K562 (cell line): ENCODE measurements at regions not wholly inside any gene's neighbourhood (a gene's known extent, or its start where the extent isn't known, plus 50 kb on each side); places are given as distances from the start of the nearest gene placed in this dataset.

ENCODE experiments used
- ATAC-seq: fragments of 200-7000 bp; cut with Tn5 transposase; 3 replicates; pipeline ENCODE4 v1.9.1; 2020; ENCODE audit warnings: moderate library complexity
- BruUV-seq: library from RNA; stranded (reverse); fragments of 400-500 nt; replicated peaks from 2 replicates; lab custom pipeline; 2021; lab: Mats Ljungman, UMichigan
- CTCF ChIA-PET: fragments of 300-600 bp; formaldehyde crosslinking; extraction: SDS; loops from one replicate; lab custom pipeline; 2021; ENCODE audit warnings: low intra/inter-chr PET ratio; lab: Yijun Ruan, JAX
- POLR2A ChIA-PET: fragments of 300-600, 350-650 bp; sonication (Branson Sonifier 250); formaldehyde crosslinking; extraction: SDS; loops from one replicate; lab custom pipeline; 2021; ENCODE audit warnings: antibody characterized with exemption, inconsistent platforms; lab: Yijun Ruan, JAX
- DNase-seq, 4 experiments: peaks; one replicate each; pipeline versions ENCODE4 v3.0.0 to v3.0.0-alpha.2; 2011 to 2018; ENCODE audit warnings: low spot score in 3 of 4, mixed read lengths in 3 of 4; ENCODE audit errors: extremely low read depth in 1 of 4
- FAIRE-seq: peaks from 2 replicates; lab custom pipeline; 2011; peaks lifted over from hg19 to GRCh38; lab: Jason Lieb, UNC
- H2AFZ ChIP-seq: 2 replicates; pipeline ENCODE4 v1.6.0; 2011; ENCODE audit warnings: low read depth, low read length, control low read depth, inconsistent platforms
- H3K27ac ChIP-seq: fragments of 200-600 bp; 3 replicates; pipeline ENCODE4 v1.8.0; 2011; ENCODE audit warnings: low read depth, mild to moderate bottlenecking, control low read depth, inconsistent platforms, low read length, moderate library complexity, mixed read lengths; ENCODE audit errors: extremely low read depth
- H3K27me3 ChIP-seq, 2 experiments: fragments of 300-600 bp in 1 of 2; 2 replicates in 1 of 2; 3 replicates in 1 of 2; pipeline versions ENCODE4 v1.6.0 to v1.8.0; 2011; ENCODE audit warnings: inconsistent platforms in 2 of 2, low read length in 2 of 2, mild to moderate bottlenecking in 1 of 2, mixed read lengths in 1 of 2, moderate library complexity in 1 of 2; ENCODE audit not compliant: control insufficient read depth in 2 of 2, insufficient read depth in 2 of 2
- H3K36me3 ChIP-seq: fragments of 300-600 bp; 3 replicates; pipeline ENCODE4 v1.8.0; 2011; ENCODE audit warnings: mild to moderate bottlenecking, low read length, inconsistent platforms; ENCODE audit not compliant: control insufficient read depth, insufficient read depth
- H3K4me1 ChIP-seq, 2 experiments: fragments of 200-600 bp in 1 of 2; replicated peaks in 1 of 2; 2 replicates in 1 of 2; 3 replicates in 1 of 2; pipeline versions ENCODE4 v1.5.1 to v1.8.0; 2011; ENCODE audit warnings: inconsistent platforms in 2 of 2, low read length in 2 of 2, mild to moderate bottlenecking in 1 of 2, mixed read lengths in 1 of 2, moderate library complexity in 1 of 2; ENCODE audit not compliant: control insufficient read depth in 2 of 2, insufficient read depth in 2 of 2
- H3K4me2 ChIP-seq: 2 replicates; pipeline ENCODE4 v1.6.1; 2011; ENCODE audit warnings: low read length, control low read depth, inconsistent platforms, mixed read lengths; ENCODE audit not compliant: insufficient read depth
- H3K4me3 ChIP-seq: fragments of 200-600 bp; sonication (generic), shearing (Covaris generic); 2 replicates; pipeline ENCODE4 v1.5.1; 2016; ENCODE audit warnings: control low read depth, inconsistent platforms
- H3K79me2 ChIP-seq: fragments of 200-600 bp; 3 replicates; pipeline ENCODE4 v1.8.0; 2011; ENCODE audit warnings: low read length, inconsistent platforms; ENCODE audit not compliant: control insufficient read depth, insufficient read depth
- H3K9ac ChIP-seq, 2 experiments: 2 replicates each; pipeline versions ENCODE4 v1.6.0 to v1.6.1; 2011; ENCODE audit warnings: low read depth in 2 of 2, low read length in 2 of 2, control low read depth in 1 of 2, inconsistent platforms in 1 of 2, mild to moderate bottlenecking in 1 of 2, mixed read lengths in 1 of 2; ENCODE audit not compliant: insufficient read depth in 1 of 2
- H3K9me1 ChIP-seq: one replicate; pipeline ENCODE4 v1.6.0; 2011; ENCODE audit warnings: inconsistent platforms, mild to moderate bottlenecking, low read length, moderate library complexity; ENCODE audit not compliant: control insufficient read depth, insufficient read depth
- H3K9me3 ChIP-seq: replicated peaks from 2 replicates; pipeline ENCODE4 v1.5.1; 2011; ENCODE audit warnings: low read depth, low read length, inconsistent platforms; ENCODE audit not compliant: control insufficient read depth, insufficient read depth
- H4K20me1 ChIP-seq: replicated peaks from 2 replicates; pipeline ENCODE4 v1.6.1; 2011; ENCODE audit warnings: low read length, inconsistent platforms, mixed read lengths; ENCODE audit not compliant: control insufficient read depth, insufficient read depth
- BDP1 ChIP-seq: IDR thresholded peaks from 3 replicates; pipeline ENCODE4 v1.6.1; 2011; ENCODE audit not compliant: insufficient read length, insufficient read depth
- DPF2 ChIP-seq: fragments of 450-650 bp; IDR thresholded peaks from 2 replicates; pipeline ENCODE4 v1.6.1; 2016
- ETS2 ChIP-seq: IDR thresholded peaks from 2 replicates; pipeline ENCODE4 v1.6.1; 2016; ENCODE audit warnings: borderline replicate concordance, missing genetic modification characterization, mild to moderate bottlenecking, moderate library complexity, missing compliant biosample characterization; ENCODE audit not compliant: poor library complexity, severe bottlenecking
- HDAC6 ChIP-seq: IDR thresholded peaks from 2 replicates; pipeline ENCODE4 v1.6.1; 2012; ENCODE audit warnings: low read depth, mild to moderate bottlenecking, control low read depth, inconsistent platforms, low read length, moderate library complexity
- HEY1 ChIP-seq: fragments of 250-450 bp; sonication (Bioruptor Pico); IDR thresholded peaks from 2 replicates; pipeline ENCODE4 v1.5.0; 2020; ENCODE audit warnings: mild to moderate bottlenecking, moderate library complexity, borderline replicate concordance
- HNRNPL ChIP-seq: fragments of 200-400 bp; formaldehyde crosslinking; IDR thresholded peaks from 2 replicates; pipeline ENCODE4 v1.6.1; 2017; ENCODE audit warnings: low read depth, mild to moderate bottlenecking, low read length
- JUN ChIP-seq, 2 experiments: sonication (generic) in 1 of 2; formaldehyde crosslinking in 1 of 2; IDR thresholded peaks; 2 replicates each; pipeline versions ENCODE4 v1.6.1 to v1.8.0; 2012 to 2022; ENCODE audit warnings: borderline replicate concordance in 2 of 2, mild to moderate bottlenecking in 2 of 2, improper control_type of control experiment in 1 of 2, low read depth in 1 of 2, low read length in 1 of 2, missing genetic modification reagents in 1 of 2
- KAT7 ChIP-seq: sonication (generic); formaldehyde crosslinking; IDR thresholded peaks from 2 replicates; pipeline ENCODE4 v1.8.0; 2022; ENCODE audit warnings: missing genetic modification reagents, mild to moderate bottlenecking, borderline replicate concordance
- MTA3 ChIP-seq: fragments of 450-650 bp; formaldehyde crosslinking; IDR thresholded peaks from 2 replicates; pipeline ENCODE4 v1.6.1; 2017; ENCODE audit warnings: mild to moderate bottlenecking, borderline replicate concordance
- NCOA4 ChIP-seq: fragments of 450-650 bp; IDR thresholded peaks from 2 replicates; pipeline ENCODE4 v1.6.1; 2018; ENCODE audit warnings: mild to moderate bottlenecking; ENCODE audit not compliant: partially characterized antibody
- SMAD2 ChIP-seq: fragments of 150-350 bp; IDR thresholded peaks from 2 replicates; pipeline ENCODE4 v1.6.1; 2014; ENCODE audit warnings: low read depth, mild to moderate bottlenecking, low read length
- TCF3 ChIP-seq: sonication (generic); formaldehyde crosslinking; IDR thresholded peaks from 2 replicates; pipeline ENCODE4 v1.4.0; 2020; ENCODE audit warnings: mild to moderate bottlenecking, missing genetic modification reagents
- TEAD2 ChIP-seq: fragments of 450-650 bp; IDR thresholded peaks from 2 replicates; pipeline ENCODE4 v1.6.1; 2016; ENCODE audit warnings: missing genetic modification characterization, control low read depth, missing compliant biosample characterization
- ZNF408 ChIP-seq: fragments of 250-450 bp; sonication (Bioruptor Pico); IDR thresholded peaks from 2 replicates; pipeline ENCODE4 v1.4.0; 2020; ENCODE audit warnings: low read depth, mild to moderate bottlenecking, moderate library complexity
- WGBS: fragments of 100-300 bp; shearing (Covaris generic); methylation state at CpG from one replicate; pipeline ENCODE4 v1.1.6; 2016; ENCODE audit warnings: low coverage, mixed read lengths; ENCODE audit not compliant: insufficient coverage; ENCODE audit errors: missing lambda C conversion rate; 5-methylcytosine and 5-hydroxymethylcytosine counted together
- in situ Hi-C: fragments of 300-500 bp; cut with MboI; formaldehyde crosslinking; loops from 4 replicates; pipeline ENCODE4 v1.15.0; 2018; ENCODE audit warnings: inconsistent platforms, mixed read lengths
- intact Hi-C: fragments of 100-400 bp; cut with micrococcal nuclease; formaldehyde crosslinking; loops from 2 replicates; pipeline ENCODE4 v1.14.2; 2022
- TF ChIP-seq, protein P1 (sequence below): IDR thresholded peaks from 3 replicates; pipeline ENCODE4 v1.6.1; 2011; ENCODE audit warnings: borderline replicate concordance, mild to moderate bottlenecking; ENCODE audit not compliant: insufficient read length, insufficient read depth
- TF ChIP-seq, protein P2 (sequence below): fragments of 450-650 bp; formaldehyde crosslinking; conservative IDR thresholded peaks from 2 replicates; pipeline ENCODE4 v1.4.0; 2022; ENCODE audit warnings: mild to moderate bottlenecking, missing genetic modification characterization
- TF ChIP-seq, protein P3 (sequence below): fragments of 150-350 bp; IDR thresholded peaks from 2 replicates; pipeline ENCODE4 v1.6.1; 2014; ENCODE audit warnings: low read depth, mild to moderate bottlenecking, low read length, borderline replicate concordance

DNA sequence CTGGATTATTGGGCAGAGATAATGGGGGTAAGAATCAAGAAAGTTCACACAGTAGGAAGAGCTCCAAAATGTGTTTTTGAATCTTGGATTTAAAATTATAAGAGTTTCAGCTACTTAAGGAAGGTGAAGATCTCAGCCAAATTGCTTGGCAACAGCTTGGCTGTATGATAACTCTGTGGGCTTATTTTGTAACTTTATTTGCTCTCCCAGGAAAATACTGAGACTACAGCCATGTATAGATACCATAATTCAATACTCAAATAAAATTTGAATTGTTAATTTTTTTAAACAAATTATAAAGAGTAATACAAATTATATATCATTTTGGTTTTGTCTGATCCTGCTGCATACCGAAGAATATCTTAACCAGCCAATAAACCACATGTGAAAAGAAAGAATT is 129.5 kb upstream of the INPP4B start:
- intact Hi-C loops, result no loop called here
- DNase-seq, result no peak
- POLR2A ChIA-PET, result no interaction called here
- H3K4me1 ChIP-seq, result no peaks in the 10 kb centered on the region
- 0% methylated on average over 1 of the region's 1 CpG for WGBS
- in situ Hi-C loops, result no loop called here
- H3K9me3 ChIP-seq, result no peaks in the 10 kb centered on the region
- H3K36me3 ChIP-seq, result no peaks in the 10 kb centered on the region
- no peak overlapping the region for H3K4me2 ChIP-seq
- no peaks in the 10 kb centered on the region for H3K79me2 ChIP-seq
- H3K9me1 ChIP-seq, result no peaks in the 10 kb centered on the region
- no peak overlapping the region for H2AFZ ChIP-seq
- CTCF ChIA-PET, result no interaction called here
- no peak overlapping the region for H3K27ac ChIP-seq
- FAIRE-seq, result no peak
- ATAC-seq, result no peak
- no peak overlapping the region for H3K4me3 ChIP-seq
- H4K20me1 ChIP-seq, result no peaks in the 10 kb centered on the region
- H3K9ac ChIP-seq, result no peak overlapping the region
- BruUV-seq, result no TSS peak
- H3K27me3 ChIP-seq, result no peaks in the 10 kb centered on the region
- TF ChIP-seq HNRNPL (no peak), NCOA4 (no peak), TEAD2 (tag) (no peak), ZNF408 (no peak), JUN (IDR thresholded peaks at IDR 0.05; ENCODE audit: borderline replicate concordance, low read depth, low read length) (no peak), JUN (CRISPR knock-in tag; IDR thresholded peaks at IDR 0.05; ENCODE audit: borderline replicate concordance) (no peak), HEY1 (CRISPR knock-in tag) (no peak), ETS2 (tag) (no peak), DPF2 (no peak), BDP1 (no peak), KAT7 (CRISPR knock-in tag) (no peak), TCF3 (CRISPR knock-in tag) (no peak), HDAC6 (no peak), SMAD2 (no peak), MTA3 (no peak)
- TF ChIP-seq, protein P1, sequence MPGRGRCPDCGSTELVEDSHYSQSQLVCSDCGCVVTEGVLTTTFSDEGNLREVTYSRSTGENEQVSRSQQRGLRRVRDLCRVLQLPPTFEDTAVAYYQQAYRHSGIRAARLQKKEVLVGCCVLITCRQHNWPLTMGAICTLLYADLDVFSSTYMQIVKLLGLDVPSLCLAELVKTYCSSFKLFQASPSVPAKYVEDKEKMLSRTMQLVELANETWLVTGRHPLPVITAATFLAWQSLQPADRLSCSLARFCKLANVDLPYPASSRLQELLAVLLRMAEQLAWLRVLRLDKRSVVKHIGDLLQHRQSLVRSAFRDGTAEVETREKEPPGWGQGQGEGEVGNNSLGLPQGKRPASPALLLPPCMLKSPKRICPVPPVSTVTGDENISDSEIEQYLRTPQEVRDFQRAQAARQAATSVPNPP, result no peak
- TF ChIP-seq, protein P2, sequence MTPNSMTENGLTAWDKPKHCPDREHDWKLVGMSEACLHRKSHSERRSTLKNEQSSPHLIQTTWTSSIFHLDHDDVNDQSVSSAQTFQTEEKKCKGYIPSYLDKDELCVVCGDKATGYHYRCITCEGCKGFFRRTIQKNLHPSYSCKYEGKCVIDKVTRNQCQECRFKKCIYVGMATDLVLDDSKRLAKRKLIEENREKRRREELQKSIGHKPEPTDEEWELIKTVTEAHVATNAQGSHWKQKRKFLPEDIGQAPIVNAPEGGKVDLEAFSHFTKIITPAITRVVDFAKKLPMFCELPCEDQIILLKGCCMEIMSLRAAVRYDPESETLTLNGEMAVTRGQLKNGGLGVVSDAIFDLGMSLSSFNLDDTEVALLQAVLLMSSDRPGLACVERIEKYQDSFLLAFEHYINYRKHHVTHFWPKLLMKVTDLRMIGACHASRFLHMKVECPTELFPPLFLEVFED (CRISPR knock-in tag), result no peak
- TF ChIP-seq, protein P3, sequence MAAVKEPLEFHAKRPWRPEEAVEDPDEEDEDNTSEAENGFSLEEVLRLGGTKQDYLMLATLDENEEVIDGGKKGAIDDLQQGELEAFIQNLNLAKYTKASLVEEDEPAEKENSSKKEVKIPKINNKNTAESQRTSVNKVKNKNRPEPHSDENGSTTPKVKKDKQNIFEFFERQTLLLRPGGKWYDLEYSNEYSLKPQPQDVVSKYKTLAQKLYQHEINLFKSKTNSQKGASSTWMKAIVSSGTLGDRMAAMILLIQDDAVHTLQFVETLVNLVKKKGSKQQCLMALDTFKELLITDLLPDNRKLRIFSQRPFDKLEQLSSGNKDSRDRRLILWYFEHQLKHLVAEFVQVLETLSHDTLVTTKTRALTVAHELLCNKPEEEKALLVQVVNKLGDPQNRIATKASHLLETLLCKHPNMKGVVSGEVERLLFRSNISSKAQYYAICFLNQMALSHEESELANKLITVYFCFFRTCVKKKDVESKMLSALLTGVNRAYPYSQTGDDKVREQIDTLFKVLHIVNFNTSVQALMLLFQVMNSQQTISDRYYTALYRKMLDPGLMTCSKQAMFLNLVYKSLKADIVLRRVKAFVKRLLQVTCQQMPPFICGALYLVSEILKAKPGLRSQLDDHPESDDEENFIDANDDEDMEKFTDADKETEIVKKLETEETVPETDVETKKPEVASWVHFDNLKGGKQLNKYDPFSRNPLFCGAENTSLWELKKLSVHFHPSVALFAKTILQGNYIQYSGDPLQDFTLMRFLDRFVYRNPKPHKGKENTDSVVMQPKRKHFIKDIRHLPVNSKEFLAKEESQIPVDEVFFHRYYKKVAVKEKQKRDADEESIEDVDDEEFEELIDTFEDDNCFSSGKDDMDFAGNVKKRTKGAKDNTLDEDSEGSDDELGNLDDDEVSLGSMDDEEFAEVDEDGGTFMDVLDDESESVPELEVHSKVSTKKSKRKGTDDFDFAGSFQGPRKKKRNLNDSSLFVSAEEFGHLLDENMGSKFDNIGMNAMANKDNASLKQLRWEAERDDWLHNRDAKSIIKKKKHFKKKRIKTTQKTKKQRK, result no peak
- TF ChIP-seq, all 486 proteins: peak for 0
